IMR-90 (cell line): ENCODE measurements at regions not wholly inside any gene's neighbourhood (a gene's known extent, or its start where the extent isn't known, plus 50 kb on each side); places are given as distances from the start of the nearest gene placed in this dataset.

Source experiments
- ATAC-seq: fragments of 200-7000 bp; cut with Tn5 transposase; 2 replicates; pipeline ENCODE4 v1.9.1; 2020; ENCODE audit warnings: low read depth, mild to moderate bottlenecking, moderate library complexity
- BruUV-seq: library from RNA; stranded (reverse); fragments of 400-500 nt; replicated peaks from 2 replicates; lab custom pipeline; 2021; lab: Mats Ljungman, UMichigan
- CTCF ChIA-PET: fragments of 300-600 bp; formaldehyde crosslinking; extraction: SDS; loops from one replicate; lab custom pipeline; 2021; ENCODE audit warnings: antibody characterized with exemption; lab: Yijun Ruan, JAX
- POLR2A ChIA-PET: fragments of 300-600 bp; sonication (Branson Sonifier 250); formaldehyde crosslinking; loops from one replicate; lab custom pipeline; 2022; ENCODE audit warnings: antibody characterized with exemption; ENCODE audit not compliant: unreplicated experiment; lab: Charles Lee
- DNase-seq: peaks from one replicate; pipeline ENCODE4 v3.0.0; 2013
- H2AFZ ChIP-seq: replicated peaks from 2 replicates; pipeline ENCODE3; 2013; ENCODE audit warnings: low read length, mild to moderate bottlenecking; ENCODE audit not compliant: poor library complexity
- H2AK5ac ChIP-seq: 2 replicates; pipeline ENCODE4 v1.6.1; 2013; ENCODE audit warnings: low read depth, low read length, inconsistent platforms
- H2AK9ac ChIP-seq: replicated peaks from 2 replicates; pipeline ENCODE3; 2013; ENCODE audit warnings: mild to moderate bottlenecking, low read depth, low read length, moderate library complexity; ENCODE audit not compliant: poor library complexity
- H2BK120ac ChIP-seq: 2 replicates; pipeline ENCODE4 v1.6.1; 2013; ENCODE audit warnings: low read depth, low read length, inconsistent platforms
- H2BK15ac ChIP-seq: 3 replicates; pipeline ENCODE4 v1.6.1; 2013; ENCODE audit warnings: low read depth, low read length, inconsistent platforms
- H2BK20ac ChIP-seq: 2 replicates; pipeline ENCODE4 v1.6.1; 2013; ENCODE audit warnings: low read depth, mild to moderate bottlenecking, inconsistent platforms, low read length, moderate library complexity
- H2BK5ac ChIP-seq: 2 replicates; pipeline ENCODE4 v1.6.1; 2013; ENCODE audit warnings: mild to moderate bottlenecking, low read depth, low read length, inconsistent platforms; ENCODE audit not compliant: poor library complexity, severe bottlenecking
- H3K14ac ChIP-seq: replicated peaks from 2 replicates; pipeline ENCODE4 v1.6.1; 2013; ENCODE audit warnings: low read depth, low read length, inconsistent platforms
- H3K18ac ChIP-seq: 2 replicates; pipeline ENCODE4 v1.6.1; 2013; ENCODE audit warnings: low read depth, low read length, control low read depth
- H3K23ac ChIP-seq: 2 replicates; pipeline ENCODE4 v1.6.1; 2013; ENCODE audit warnings: low read depth, low read length, inconsistent platforms
- H3K27ac ChIP-seq: 2 replicates; pipeline ENCODE4 v1.5.1; 2013; ENCODE audit warnings: mild to moderate bottlenecking, control low read depth, low read length; ENCODE audit not compliant: insufficient read depth
- H3K27me3 ChIP-seq: 2 replicates; pipeline ENCODE4 v1.6.1; 2013; ENCODE audit warnings: low read length; ENCODE audit not compliant: control insufficient read depth, insufficient read depth
- H3K36me3 ChIP-seq: 2 replicates; pipeline ENCODE4 v1.6.1; 2013; ENCODE audit warnings: low read length, mixed read lengths; ENCODE audit not compliant: control insufficient read depth, insufficient read depth
- H3K4ac ChIP-seq: 2 replicates; pipeline ENCODE4 v1.6.1; 2013; ENCODE audit warnings: low read depth, low read length, inconsistent platforms
- H3K4me1 ChIP-seq: 2 replicates; pipeline ENCODE4 v1.6.1; 2013; ENCODE audit warnings: low read length, mixed read lengths; ENCODE audit not compliant: control insufficient read depth, insufficient read depth
- H3K4me2 ChIP-seq: 2 replicates; pipeline ENCODE4 v1.6.1; 2013; ENCODE audit warnings: low read depth, mild to moderate bottlenecking, control low read depth, low read length, moderate library complexity
- H3K4me3 ChIP-seq: 2 replicates; pipeline ENCODE4 v1.5.1; 2013; ENCODE audit warnings: low read depth, mild to moderate bottlenecking, control low read depth, low read length, moderate library complexity; ENCODE audit not compliant: insufficient read depth
- H3K56ac ChIP-seq: 2 replicates; pipeline ENCODE4 v1.6.1; 2013; ENCODE audit warnings: low read length, inconsistent platforms; ENCODE audit not compliant: insufficient read depth; ENCODE audit errors: extremely low read depth
- H3K79me1 ChIP-seq, 2 experiments: 2 replicates each; pipeline ENCODE4 v1.6.1; 2013; ENCODE audit warnings: low read length in 2 of 2, inconsistent platforms in 1 of 2, low read depth in 1 of 2
- H3K9ac ChIP-seq: 2 replicates; pipeline ENCODE4 v1.6.1; 2013; ENCODE audit warnings: low read depth, low read length, control low read depth
- H3K9me1 ChIP-seq: 2 replicates; pipeline ENCODE4 v1.6.1; 2013; ENCODE audit warnings: low read length, inconsistent platforms; ENCODE audit not compliant: insufficient read depth
- H3K9me3 ChIP-seq: 2 replicates; pipeline ENCODE4 v1.6.1; 2013; ENCODE audit warnings: low read length; ENCODE audit not compliant: control insufficient read depth, insufficient read depth
- H4K20me1 ChIP-seq: 2 replicates; pipeline ENCODE4 v1.6.1; 2013; ENCODE audit warnings: low read length, inconsistent platforms; ENCODE audit not compliant: insufficient read depth
- H4K5ac ChIP-seq: 2 replicates; pipeline ENCODE4 v1.6.1; 2013; ENCODE audit warnings: mild to moderate bottlenecking, low read depth, low read length, control low read depth
- H4K8ac ChIP-seq, 2 experiments: 2 replicates each; pipeline ENCODE4 v1.6.1; 2013; ENCODE audit warnings: low read depth in 2 of 2, low read length in 2 of 2, control low read depth in 1 of 2, inconsistent platforms in 1 of 2
- H4K91ac ChIP-seq: 2 replicates; pipeline ENCODE4 v1.6.1; 2013; ENCODE audit warnings: low read depth, low read length, inconsistent platforms; ENCODE audit not compliant: insufficient read depth
- BHLHE40 ChIP-seq: fragments of 150-350 bp; IDR thresholded peaks from 2 replicates; pipeline ENCODE4 v1.6.1; 2016; ENCODE audit warnings: mild to moderate bottlenecking, low read depth, low read length
- CEBPB ChIP-seq: IDR thresholded peaks from 2 replicates; pipeline ENCODE4 v1.6.1; 2012; ENCODE audit warnings: low read depth, low read length, improper control_type of control experiment
- CHD1 ChIP-seq: IDR thresholded peaks from 2 replicates; pipeline ENCODE4 v1.6.1; 2012; ENCODE audit warnings: low read depth, low read length, improper control_type of control experiment
- CTCF ChIP-seq: conservative IDR thresholded peaks from 2 replicates; pipeline ENCODE4 v1.5.1; 2012; ENCODE audit warnings: mild to moderate bottlenecking, low read depth, low read length, improper control_type of control experiment
- ELK1 ChIP-seq: fragments of 150-350 bp; IDR thresholded peaks from 2 replicates; pipeline ENCODE4 v1.6.1; 2016; ENCODE audit warnings: low read depth, mild to moderate bottlenecking, low read length, moderate library complexity, borderline replicate concordance
- FOS ChIP-seq: fragments of 150-350 bp; IDR thresholded peaks from 2 replicates; pipeline ENCODE4 v1.6.1; 2016; ENCODE audit warnings: low read depth, low read length
- MAFK ChIP-seq: IDR thresholded peaks from 2 replicates; pipeline ENCODE4 v1.6.1; 2012; ENCODE audit warnings: low read depth, low read length, improper control_type of control experiment
- MAZ ChIP-seq: IDR thresholded peaks from 2 replicates; pipeline ENCODE4 v1.6.1; 2012; ENCODE audit warnings: low read depth, mild to moderate bottlenecking, low read length, improper control_type of control experiment, moderate library complexity, borderline replicate concordance
- MXI1 ChIP-seq: IDR thresholded peaks from 2 replicates; pipeline ENCODE4 v1.6.1; 2012; ENCODE audit warnings: low read depth, mild to moderate bottlenecking, low read length, moderate library complexity, borderline replicate concordance
- NFE2L2 ChIP-seq: fragments of 150-350 bp; IDR thresholded peaks from 2 replicates; pipeline ENCODE4 v1.6.1; 2016; ENCODE audit warnings: low read depth, mild to moderate bottlenecking, low read length
- POLR2A ChIP-seq: IDR thresholded peaks from 2 replicates; pipeline ENCODE4 v1.6.1; 2012; ENCODE audit warnings: mild to moderate bottlenecking, low read depth, low read length
- RAD21 ChIP-seq: IDR thresholded peaks from 2 replicates; pipeline ENCODE4 v1.6.1; 2012; ENCODE audit warnings: low read length, improper control_type of control experiment
- RCOR1 ChIP-seq: IDR thresholded peaks from 2 replicates; pipeline ENCODE4 v1.6.1; 2012; ENCODE audit warnings: mild to moderate bottlenecking, low read length, improper control_type of control experiment; ENCODE audit not compliant: insufficient replicate concordance
- RFX5 ChIP-seq: IDR thresholded peaks from 2 replicates; pipeline ENCODE4 v1.8.0; 2012; ENCODE audit warnings: low read depth, mild to moderate bottlenecking, low read length, moderate library complexity
- SMC3 ChIP-seq: fragments of 150-350 bp; IDR thresholded peaks from 2 replicates; pipeline ENCODE4 v1.6.1; 2016; ENCODE audit warnings: low read depth, mild to moderate bottlenecking, antibody characterized with exemption, low read length, moderate library complexity
- USF2 ChIP-seq: fragments of 150-350 bp; IDR thresholded peaks from 2 replicates; pipeline ENCODE4 v1.6.1; 2017; ENCODE audit warnings: mild to moderate bottlenecking, antibody characterized with exemption, low read length, low read depth
- WGBS, 2 experiments: methylation state at CpG; one replicate each; pipeline versions ENCODE4 v1.1.5 to v1.1.7; 2013; ENCODE audit warnings: missing lambda C conversion rate in 2 of 2; ENCODE audit not compliant: insufficient read length in 1 of 2; ENCODE audit errors: extremely low coverage in 2 of 2; 5-methylcytosine and 5-hydroxymethylcytosine counted together
- dilution Hi-C: fragments of 300-500 bp; cut with HindIII; formaldehyde crosslinking; loops from one replicate; pipeline ENCODE4 v1.14.3; 2018; ENCODE audit warnings: low sequenced_read_pairs; ENCODE audit not compliant: unreplicated experiment
- in situ Hi-C: fragments of 300-500 bp; cut with MboI; formaldehyde crosslinking; loops from 3 replicates; pipeline ENCODE4 v1.14.3; 2019; ENCODE audit warnings: low sequenced_read_pairs, inconsistent platforms, mixed read lengths
- intact Hi-C: fragments of 100-400 bp; cut with micrococcal nuclease; formaldehyde crosslinking; loops from 2 replicates; pipeline ENCODE4 v1.10.0; 2022

- Histone ChIP-seq H2AFZ (peak overlapping the region; percentile 74), H4K5ac (peak overlapping the region; percentile 9), H2BK20ac (peak overlapping the region; percentile 88), H3K9me3 (no peaks in the 10 kb centered on the region), H4K8ac (peak overlapping the region; percentile 20 to 62; a peak in 1 of 4 replicates), H3K4me2 (no peak overlapping the region), H3K4me3 (no peak overlapping the region), H3K36me3 (no peaks in the 10 kb centered on the region), H2BK15ac (peak overlapping the region; percentile 53; the same call in 1 of the 3 replicates), H3K18ac (peak overlapping the region; percentile 21; the same call in 1 of the 2 replicates), H2AK5ac (peak overlapping the region; percentile 84; the same call in 1 of the 2 replicates), H3K14ac (peak overlapping the region; percentile 86; the same call in 1 of the 2 replicates), H2BK120ac (peak overlapping the region; percentile 86), H2BK5ac (no peak overlapping the region), H3K56ac (no peak overlapping the region), H3K4ac (peak overlapping the region; percentile 30), H3K9me1 (peaks cover 3% of the 10 kb centered on the region; the same call in 1 of the 2 replicates), H3K27me3 (no peaks in the 10 kb centered on the region), H2AK9ac (no peak overlapping the region), H3K4me1 (peaks cover 11% of the 10 kb centered on the region), H3K27ac (no peak overlapping the region), H4K20me1 (no peaks in the 10 kb centered on the region), H4K91ac (peak overlapping the region; percentile 37), H3K23ac (0 out of 2 replicates have a peak overlapping the region, but pooled peaks have one; percentile 41), H3K9ac (no peak overlapping the region), H3K79me1 (no peaks in the 10 kb centered on the region)
- dilution Hi-C loops = no loop called here
- ATAC-seq (no peak), DNase-seq (no peak)
- in situ Hi-C loops = loop anchor here (25.0 kb wide), 1 partner anchor 385 kb away; no protein-coding TSS in a partner anchor
- ChIA-PET POLR2A (no interaction called here), CTCF (interaction anchor here (0.7 kb wide), 1 partner anchor 59 kb away, joined by 5 read pairs; no protein-coding TSS in a partner anchor)
- TF ChIP-seq CHD1 (no peak), POLR2A (no peak), SMC3 (no peak), MXI1 (no peak), MAZ (no peak), RAD21 (no peak), RCOR1 (no peak), MAFK (no peak), CEBPB (no peak), USF2 (no peak), BHLHE40 (no peak), RFX5 (no peak), CTCF (no peak), NFE2L2 (no peak), FOS (no peak), ELK1 (no peak)
- 67% methylated on average over 1 of the region's 2 CpGs; no CpG with 5 or more reads in 1 of the 2 experiments for WGBS, 2 experiments
- BruUV-seq = no TSS peak
- intact Hi-C loops = no loop called here
These were observed 347.5 kb upstream of the DAB2 start for GRCh38 chr5:39772307-39772706.
